Mammary epithelial cell (primary cell): ENCODE measurements at regions not wholly inside any gene's neighbourhood (a gene's known extent, or its start where the extent isn't known, plus 50 kb on each side); places are given as distances from the start of the nearest gene placed in this dataset.

Source experiments
- CTCF ChIP-seq, 2 donors: IDR thresholded peaks in 1 of 2; conservative IDR thresholded peaks in 1 of 2; 2 replicates each; pipeline ENCODE4 v1.5.1; 2011 to 2012; ENCODE audit warnings: inconsistent platforms in 2 of 2, low read length in 2 of 2, mild to moderate bottlenecking in 2 of 2, control low read depth in 1 of 2, low read depth in 1 of 2; ENCODE audit not compliant: insufficient read depth in 1 of 2; ENCODE audit errors: extremely low read depth in 1 of 2
- EZH2 ChIP-seq: IDR thresholded peaks from 2 replicates; pipeline ENCODE4 v1.6.1; 2012; ENCODE audit warnings: low read length, inconsistent platforms, borderline replicate concordance

- TF ChIP-seq CTCF (conservative IDR thresholded peaks at IDR 0.05 in 1 of 2, IDR thresholded peaks at IDR 0.05 in 1 of 2; ENCODE audit: extremely low read depth in 1 of 2, insufficient read depth in 1 of 2, low read depth in 1 of 2, low read length in 2 of 2) (no peak), EZH2 (no peak)
These were observed 209.7 kb upstream of the ARHGAP24 start for GRCh38 chr4:85265234-85265633.
